ENCODE measurements at regions not wholly inside any gene's neighbourhood (a gene's known extent, or its start where the extent isn't known, plus 50 kb on each side); places are given as distances from the start of the nearest gene placed in this dataset.
A peak's percentile ranks its signal among the peaks of the same experiment; 100 is the strongest.

GRCh38 chr1:59142311-59143132 lies 154.4 kb upstream of the FGGY start:
- DNase-seq (ENCODE audit: low read depth, low spot score), result no peak

GRCh38 chr1:59143133-59143487 lies 153.8 kb upstream of the FGGY start:
- DNase-seq (ENCODE audit: low read depth, low spot score), result peak; percentile 87

- no peak for DNase-seq (ENCODE audit: low read depth, low spot score)
Observed at GRCh38 chr1:59143811-59144210, 153.1 kb upstream of the FGGY start.

GRCh38 chr1:59144959-59145358 lies 151.9 kb upstream of the FGGY start:
- DNase-seq (ENCODE audit: low read depth, low spot score), result no peak

- DNase-seq (ENCODE audit: low read depth, low spot score), result no peak
Observed at GRCh38 chr1:59146056-59146455, 150.8 kb upstream of the FGGY start.

GRCh38 chr1:59146651-59147358 lies 150.1 kb upstream of the FGGY start:
- DNase-seq (ENCODE audit: low read depth, low spot score), result no peak

- DNase-seq (ENCODE audit: low read depth, low spot score), result no peak
Observed at GRCh38 chr1:59149435-59149834, 147.5 kb upstream of the FGGY start.

GRCh38 chr1:59150577-59151386 lies 146.1 kb upstream of the FGGY start:
- DNase-seq (ENCODE audit: low read depth, low spot score), result peak; percentile 81

GRCh38 chr1:59151387-59151761 lies 145.5 kb upstream of the FGGY start:
- no peak for DNase-seq (ENCODE audit: low read depth, low spot score)

GRCh38 chr1:59151860-59152259 lies 145.0 kb upstream of the FGGY start:
- DNase-seq (ENCODE audit: low read depth, low spot score), result no peak

GRCh38 chr1:59152511-59152910 lies 144.4 kb upstream of the FGGY start:
- DNase-seq (ENCODE audit: low read depth, low spot score), result no peak

GRCh38 chr1:59154401-59154800 lies 142.5 kb upstream of the FGGY start:
- no peak for DNase-seq (ENCODE audit: low read depth, low spot score)

- no peak for DNase-seq (ENCODE audit: low read depth, low spot score)
Observed at GRCh38 chr1:59155351-59155750, 141.5 kb upstream of the FGGY start.

GRCh38 chr1:59156051-59156450 lies 140.8 kb upstream of the FGGY start:
- no peak for DNase-seq (ENCODE audit: low read depth, low spot score)

GRCh38 chr1:59156526-59157199 lies 140.2 kb upstream of the FGGY start:
- DNase-seq (ENCODE audit: low read depth, low spot score), result no peak

GRCh38 chr1:59158321-59158720 lies 138.6 kb upstream of the FGGY start:
- no peak for DNase-seq (ENCODE audit: low read depth, low spot score)

GRCh38 chr1:59159557-59160203 lies 137.2 kb upstream of the FGGY start:
- DNase-seq (ENCODE audit: low read depth, low spot score), result no peak

- no peak for DNase-seq (ENCODE audit: low read depth, low spot score)
Observed at GRCh38 chr1:59161136-59161535, 135.8 kb upstream of the FGGY start.

- DNase-seq (ENCODE audit: low read depth, low spot score), result no peak
Observed at GRCh38 chr1:59162665-59163064, 134.2 kb upstream of the FGGY start.

- peak; percentile 26 for DNase-seq (ENCODE audit: low read depth, low spot score)
Observed at GRCh38 chr1:59163268-59164092, 133.4 kb upstream of the FGGY start.
